ENCODE measurements at regions not wholly inside any gene's neighbourhood (a gene's known extent, or its start where the extent isn't known, plus 50 kb on each side); places are given as distances from the start of the nearest gene placed in this dataset.

GRCh38 chr2:187715590-187715989 is 161.4 kb upstream of the TFPI start (continued):
- TF ChIP-seq, protein P1, sequence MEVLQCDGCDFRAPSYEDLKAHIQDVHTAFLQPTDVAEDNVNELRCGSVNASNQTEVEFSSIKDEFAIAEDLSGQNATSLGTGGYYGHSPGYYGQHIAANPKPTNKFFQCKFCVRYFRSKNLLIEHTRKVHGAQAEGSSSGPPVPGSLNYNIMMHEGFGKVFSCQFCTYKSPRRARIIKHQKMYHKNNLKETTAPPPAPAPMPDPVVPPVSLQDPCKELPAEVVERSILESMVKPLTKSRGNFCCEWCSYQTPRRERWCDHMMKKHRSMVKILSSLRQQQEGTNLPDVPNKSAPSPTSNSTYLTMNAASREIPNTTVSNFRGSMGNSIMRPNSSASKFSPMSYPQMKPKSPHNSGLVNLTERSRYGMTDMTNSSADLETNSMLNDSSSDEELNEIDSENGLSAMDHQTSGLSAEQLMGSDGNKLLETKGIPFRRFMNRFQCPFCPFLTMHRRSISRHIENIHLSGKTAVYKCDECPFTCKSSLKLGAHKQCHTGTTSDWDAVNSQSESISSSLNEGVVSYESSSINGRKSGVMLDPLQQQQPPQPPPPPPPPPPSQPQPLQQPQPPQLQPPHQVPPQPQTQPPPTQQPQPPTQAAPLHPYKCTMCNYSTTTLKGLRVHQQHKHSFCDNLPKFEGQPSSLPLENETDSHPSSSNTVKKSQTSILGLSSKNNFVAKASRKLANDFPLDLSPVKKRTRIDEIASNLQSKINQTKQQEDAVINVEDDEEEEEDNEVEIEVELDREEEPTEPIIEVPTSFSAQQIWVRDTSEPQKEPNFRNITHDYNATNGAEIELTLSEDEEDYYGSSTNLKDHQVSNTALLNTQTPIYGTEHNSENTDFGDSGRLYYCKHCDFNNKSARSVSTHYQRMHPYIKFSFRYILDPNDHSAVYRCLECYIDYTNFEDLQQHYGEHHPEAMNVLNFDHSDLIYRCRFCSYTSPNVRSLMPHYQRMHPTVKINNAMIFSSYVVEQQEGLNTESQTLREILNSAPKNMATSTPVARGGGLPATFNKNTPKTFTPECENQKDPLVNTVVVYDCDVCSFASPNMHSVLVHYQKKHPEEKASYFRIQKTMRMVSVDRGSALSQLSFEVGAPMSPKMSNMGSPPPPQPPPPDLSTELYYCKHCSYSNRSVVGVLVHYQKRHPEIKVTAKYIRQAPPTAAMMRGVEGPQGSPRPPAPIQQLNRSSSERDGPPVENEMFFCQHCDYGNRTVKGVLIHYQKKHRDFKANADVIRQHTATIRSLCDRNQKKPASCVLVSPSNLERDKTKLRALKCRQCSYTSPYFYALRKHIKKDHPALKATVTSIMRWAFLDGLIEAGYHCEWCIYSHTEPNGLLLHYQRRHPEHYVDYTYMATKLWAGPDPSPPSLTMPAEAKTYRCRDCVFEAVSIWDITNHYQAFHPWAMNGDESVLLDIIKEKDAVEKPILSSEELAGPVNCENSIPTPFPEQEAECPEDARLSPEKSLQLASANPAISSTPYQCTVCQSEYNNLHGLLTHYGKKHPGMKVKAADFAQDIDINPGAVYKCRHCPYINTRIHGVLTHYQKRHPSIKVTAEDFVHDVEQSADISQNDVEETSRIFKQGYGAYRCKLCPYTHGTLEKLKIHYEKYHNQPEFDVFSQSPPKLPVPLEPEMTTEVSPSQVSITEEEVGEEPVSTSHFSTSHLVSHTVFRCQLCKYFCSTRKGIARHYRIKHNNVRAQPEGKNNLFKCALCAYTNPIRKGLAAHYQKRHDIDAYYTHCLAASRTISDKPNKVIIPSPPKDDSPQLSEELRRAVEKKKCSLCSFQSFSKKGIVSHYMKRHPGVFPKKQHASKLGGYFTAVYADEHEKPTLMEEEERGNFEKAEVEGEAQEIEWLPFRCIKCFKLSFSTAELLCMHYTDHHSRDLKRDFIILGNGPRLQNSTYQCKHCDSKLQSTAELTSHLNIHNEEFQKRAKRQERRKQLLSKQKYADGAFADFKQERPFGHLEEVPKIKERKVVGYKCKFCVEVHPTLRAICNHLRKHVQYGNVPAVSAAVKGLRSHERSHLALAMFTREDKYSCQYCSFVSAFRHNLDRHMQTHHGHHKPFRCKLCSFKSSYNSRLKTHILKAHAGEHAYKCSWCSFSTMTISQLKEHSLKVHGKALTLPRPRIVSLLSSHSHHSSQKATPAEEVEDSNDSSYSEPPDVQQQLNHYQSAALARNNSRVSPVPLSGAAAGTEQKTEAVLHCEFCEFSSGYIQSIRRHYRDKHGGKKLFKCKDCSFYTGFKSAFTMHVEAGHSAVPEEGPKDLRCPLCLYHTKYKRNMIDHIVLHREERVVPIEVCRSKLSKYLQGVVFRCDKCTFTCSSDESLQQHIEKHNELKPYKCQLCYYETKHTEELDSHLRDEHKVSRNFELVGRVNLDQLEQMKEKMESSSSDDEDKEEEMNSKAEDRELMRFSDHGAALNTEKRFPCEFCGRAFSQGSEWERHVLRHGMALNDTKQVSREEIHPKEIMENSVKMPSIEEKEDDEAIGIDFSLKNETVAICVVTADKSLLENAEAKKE (CRISPR knock-in tag; IDR thresholded peaks at IDR 0.05): no peak
- TF ChIP-seq JUNB (IDR thresholded peaks at IDR 0.05; ENCODE audit: unreplicated experiment) (no peak), NANOG (IDR thresholded peaks at IDR 0.05; ENCODE audit: borderline replicate concordance) (no peak)

DNA sequence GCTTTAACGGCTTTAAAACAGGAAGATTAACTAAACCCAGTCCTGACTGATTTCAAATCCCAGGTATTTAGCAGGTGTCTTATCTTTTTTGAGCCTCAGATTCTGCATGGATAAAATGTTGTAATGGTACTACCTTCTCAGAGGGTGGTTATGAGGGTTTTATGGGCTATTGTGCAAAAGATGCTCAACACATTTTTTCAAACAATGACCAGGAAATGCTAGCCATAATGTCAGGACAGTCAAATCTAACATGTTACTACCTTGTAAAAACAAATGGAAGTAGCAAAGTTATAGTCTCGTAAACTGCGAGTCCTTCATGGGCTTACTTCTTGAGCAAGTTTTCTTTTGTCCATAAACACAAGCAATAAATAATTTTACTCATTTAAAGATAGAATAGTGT is 162.1 kb upstream of the TFPI start:
- Mint-ChIP-seq H3K27ac (no peak overlapping the region), H3K4me3 (no peak overlapping the region), H3K4me1 (peaks cover 28% of the 10 kb centered on the region), H3K36me3 (ENCODE audit: low read depth) (peaks cover 24% of the 10 kb centered on the region; the same call in 2 of the 3 replicates), H3K9me3 (peaks cover 14% of the 10 kb centered on the region; the same call in 2 of the 3 replicates), H3K27me3 (ENCODE audit: insufficient read depth, low read depth, poor library complexity) (no peaks in the 10 kb centered on the region)
- H3K9me2 ChIP-seq (ENCODE audit: insufficient read depth): no peaks in the 10 kb centered on the region
- H3K27ac ChIP-seq (ENCODE audit: low read depth): no peak overlapping the region
- H3K4me2 ChIP-seq: no peak overlapping the region
- H3K4me3 ChIP-seq: no peak overlapping the region
- no peak for ATAC-seq
- peaks cover 43% of the 10 kb centered on the region for H3K4me1 ChIP-seq (ENCODE audit: insufficient read depth)
- no peaks in the 10 kb centered on the region for H3K79me2 ChIP-seq (replicated peaks; ENCODE audit: insufficient read depth)
- no peak overlapping the region for H2AFZ ChIP-seq
- no peaks in the 10 kb centered on the region for H3F3A ChIP-seq (replicated peaks; ENCODE audit: low read depth)
- H4K20me1 ChIP-seq (replicated peaks; ENCODE audit: insufficient read depth): no peaks in the 10 kb centered on the region
- H3K36me3 ChIP-seq (ENCODE audit: insufficient read depth): peaks cover 8% of the 10 kb centered on the region; the same call in 1 of the 2 replicates
- DNase-seq (ENCODE audit: low spot score): no peak
- no peaks in the 10 kb centered on the region for H3K27me3 ChIP-seq (ENCODE audit: insufficient read depth)
- TF ChIP-seq CREB1 (CRISPR knock-in tag; IDR thresholded peaks at IDR 0.05; ENCODE audit: low read depth) (no peak), STAT1 (IDR thresholded peaks at IDR 0.05; ENCODE audit: unreplicated experiment) (no peak), EZH2 (IDR thresholded peaks at IDR 0.05; ENCODE audit: low read depth, unreplicated experiment) (no peak), EZH2phosphoT487 (IDR thresholded peaks at IDR 0.05; ENCODE audit: unreplicated experiment) (no peak)
- TF ChIP-seq, protein P1 (CRISPR knock-in tag; IDR thresholded peaks at IDR 0.05): no peak
